Gastroesophageal sphincter (tissue), 4 donors: ENCODE measurements at regions not wholly inside any gene's neighbourhood (a gene's known extent, or its start where the extent isn't known, plus 50 kb on each side); places are given as distances from the start of the nearest gene placed in this dataset.

Experiments used
- ATAC-seq: fragments of 150-250 bp; one replicate; pipeline ENCODE4 v1.9.1; 2016; ENCODE audit warnings: mild to moderate bottlenecking, moderate library complexity
- H3K27ac ChIP-seq, 4 donors: fragments of 200-600 bp; sonication (generic) in 3 of 4; 1 replicate in 3 of 4; 2 replicates in 1 of 4; pipeline ENCODE4 v1.5.1; 2016 to 2019
- H3K27me3 ChIP-seq: fragments of 200-600 bp; sonication (generic); one replicate; pipeline ENCODE4 v1.5.1; 2019
- H3K36me3 ChIP-seq, 2 donors: fragments of 200-600 bp; sonication (generic); one replicate each; pipeline ENCODE4 v1.5.1; 2019; ENCODE audit warnings: control low read depth in 1 of 2
- H3K4me1 ChIP-seq, 3 donors: fragments of 200-600 bp; sonication (generic); 1 replicate in 2 of 3; 2 replicates in 1 of 3; pipeline ENCODE4 v1.5.1; 2016 to 2019; ENCODE audit warnings: control low read depth in 2 of 3
- H3K4me3 ChIP-seq, 2 donors: fragments of 200-600 bp; sonication (generic); one replicate each; pipeline ENCODE4 v1.5.1; 2019; ENCODE audit warnings: mild to moderate bottlenecking in 1 of 2, moderate library complexity in 1 of 2
- H3K9me3 ChIP-seq, 3 donors: fragments of 200-600 bp; sonication (generic); one replicate each; pipeline ENCODE4 v1.5.1; 2017 to 2019; ENCODE audit warnings: control low read depth in 2 of 3
- CTCF ChIP-seq, 4 experiments: fragments of 200-600 bp in 2 of 4; fragments of 450-650 bp in 2 of 4; sonication (generic) in 1 of 4; IDR thresholded peaks; one replicate each; pipeline ENCODE4 v1.5.1; 2017 to 2019; ENCODE audit warnings: antibody characterized with exemption in 4 of 4, mild to moderate bottlenecking in 2 of 4, moderate library complexity in 2 of 4
- EP300 ChIP-seq: sonication (generic); formaldehyde crosslinking; IDR thresholded peaks from one replicate; pipeline ENCODE4 v1.6.1; 2017; ENCODE audit warnings: antibody characterized with exemption, mild to moderate bottlenecking
- POLR2A ChIP-seq, 2 donors: fragments of 450-650 bp; IDR thresholded peaks; one replicate each; pipeline ENCODE4 v1.6.1; 2017; ENCODE audit warnings: antibody characterized with exemption in 2 of 2, mild to moderate bottlenecking in 2 of 2, moderate library complexity in 1 of 2
- POLR2AphosphoS5 ChIP-seq: sonication (generic); formaldehyde crosslinking; IDR thresholded peaks from one replicate; pipeline ENCODE4 v1.6.1; 2017; ENCODE audit warnings: antibody characterized with exemption
- WGBS, 2 donors: methylation state at CpG; one replicate each; pipeline ENCODE4 v1.1.5; 2018; ENCODE audit warnings: low coverage in 1 of 2; 5-methylcytosine and 5-hydroxymethylcytosine counted together

DNA sequence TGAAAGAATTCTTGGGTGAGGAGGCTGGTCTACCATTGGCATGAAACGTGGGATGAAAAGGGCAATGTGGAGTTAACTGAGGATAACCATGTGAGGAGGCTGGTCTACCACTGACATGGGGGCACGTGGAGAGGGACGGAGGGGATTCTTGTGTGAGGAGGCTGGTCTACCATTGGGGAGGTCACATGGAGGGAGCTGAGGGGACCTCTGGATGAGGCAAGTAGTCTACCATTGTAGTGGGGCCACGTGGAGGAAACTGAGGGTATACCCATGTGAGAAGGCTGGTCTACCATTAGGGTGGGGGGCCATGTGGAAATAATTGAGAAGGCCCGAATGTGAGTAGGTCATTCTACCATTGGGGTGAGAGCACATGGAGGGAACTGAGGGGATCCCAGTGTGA lies 154.1 kb downstream of the FBLN2 start:
- WGBS, 2 donors, result 71 to 75% methylated on average over 4 to 5 of the region's 5 CpGs
- TF ChIP-seq CTCF (IDR thresholded peaks at IDR 0.05) (no peak), POLR2A (IDR thresholded peaks at IDR 0.05) (no peak), EP300 (no peak), POLR2AphosphoS5 (no peak)
- peaks cover 70% of the 10 kb centered on the region for H3K27me3 ChIP-seq

GRCh38 chr3:13702286-13702685 lies 153.4 kb downstream of the FBLN2 start:
- H3K27ac ChIP-seq, result no peak overlapping the region
- ATAC-seq, result no peak
- H3K27me3 ChIP-seq, result peaks cover 72% of the 10 kb centered on the region
- no peaks in the 10 kb centered on the region for H3K36me3 ChIP-seq
- H3K4me3 ChIP-seq, result no peak overlapping the region
- no peak for TF ChIP-seq CTCF (IDR thresholded peaks at IDR 0.05)
- no peak for TF ChIP-seq POLR2AphosphoS5
- TF ChIP-seq EP300, result no peak
- TF ChIP-seq POLR2A (IDR thresholded peaks at IDR 0.05), result no peak
- peaks cover 0 to 28% (median 0%) of the 10 kb centered on the region in 3 donors for H3K9me3 ChIP-seq
- 67 to 78% methylated on average over 4 of the region's 7 CpGs for WGBS, 2 donors
- H3K4me1 ChIP-seq, result no peaks in the 10 kb centered on the region

More for the DNA sequence above, 154.1 kb downstream of the FBLN2 start:
- H3K27ac ChIP-seq, result no peak overlapping the region
- no peak overlapping the region for H3K4me3 ChIP-seq
- peaks cover 0 to 29% (median 0%) of the 10 kb centered on the region in 3 donors for H3K9me3 ChIP-seq
- ATAC-seq, result no peak
- no peaks in the 10 kb centered on the region for H3K4me1 ChIP-seq
- H3K36me3 ChIP-seq, result no peaks in the 10 kb centered on the region

DNA sequence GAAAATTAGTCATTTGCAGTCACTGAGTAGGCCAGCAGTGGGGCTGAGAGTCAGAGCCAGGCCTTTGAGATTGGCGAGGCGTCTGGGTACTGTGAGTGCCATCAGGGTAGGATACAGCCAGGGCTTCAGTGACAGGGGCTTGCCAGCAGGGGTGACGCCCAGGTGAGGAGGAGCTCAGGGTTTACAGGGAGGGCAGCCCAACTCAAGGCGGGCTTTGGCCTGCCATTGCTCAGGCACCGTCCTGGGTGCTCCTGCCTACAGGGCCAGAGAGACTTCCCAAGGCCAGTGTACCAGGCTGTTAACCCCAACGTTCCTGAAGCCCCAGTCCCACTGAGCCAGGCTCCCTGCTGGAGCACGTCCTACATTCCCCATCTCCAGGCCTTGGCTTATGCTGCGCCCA lies 152.0 kb downstream of the FBLN2 start:
- Histone ChIP-seq H3K27ac (no peak overlapping the region), H3K9me3 (peaks cover 0 to 14% (median 0%) of the 10 kb centered on the region in 3 donors), H3K36me3 (no peaks in the 10 kb centered on the region), H3K4me1 (no peaks in the 10 kb centered on the region), H3K4me3 (no peak overlapping the region), H3K27me3 (peaks cover 74% of the 10 kb centered on the region)
- no peak for ATAC-seq
- TF ChIP-seq EP300 (no peak), CTCF (IDR thresholded peaks at IDR 0.05) (no peak), POLR2A (IDR thresholded peaks at IDR 0.05) (no peak), POLR2AphosphoS5 (no peak)
- 64 to 65% methylated on average over 3 to 5 of the region's 8 CpGs for WGBS, 2 donors

GRCh38 chr3:13700362-13700761 lies 151.4 kb downstream of the FBLN2 start:
- ATAC-seq, result no peak
- Histone ChIP-seq H3K9me3 (peaks cover 0 to 9% (median 0%) of the 10 kb centered on the region in 3 donors), H3K4me3 (no peak overlapping the region), H3K27me3 (peaks cover 73% of the 10 kb centered on the region), H3K4me1 (no peaks in the 10 kb centered on the region), H3K27ac (no peak overlapping the region), H3K36me3 (no peaks in the 10 kb centered on the region)
- WGBS, 2 donors, result no CpG with 5 or more reads among the region's 7 CpGs
- no peak for TF ChIP-seq POLR2AphosphoS5
- TF ChIP-seq EP300, result no peak
- no peak for TF ChIP-seq CTCF (IDR thresholded peaks at IDR 0.05)
- no peak for TF ChIP-seq POLR2A (IDR thresholded peaks at IDR 0.05)

- H3K9me3 ChIP-seq, result peaks cover 0 to 8% (median 0%) of the 10 kb centered on the region in 3 donors
- H3K27me3 ChIP-seq, result peaks cover 54% of the 10 kb centered on the region
Measured at GRCh38 chr3:13696699-13697098, 147.8 kb downstream of the FBLN2 start.

More at GRCh38 chr3:13696699-13697098, 147.8 kb downstream of the FBLN2 start:
- no peak overlapping the region for H3K27ac ChIP-seq
- no peaks in the 10 kb centered on the region for H3K4me1 ChIP-seq
- 67 to 88% methylated on average over 1 of the region's 2 CpGs for WGBS, 2 donors
- no peaks in the 10 kb centered on the region for H3K36me3 ChIP-seq
- TF ChIP-seq EP300 (no peak), CTCF (IDR thresholded peaks at IDR 0.05) (no peak), POLR2A (IDR thresholded peaks at IDR 0.05) (no peak)
- no peak overlapping the region for H3K4me3 ChIP-seq
- ATAC-seq, result no peak
